HepG2 (cell line): ENCODE measurements at regions not wholly inside any gene's neighbourhood (a gene's known extent, or its start where the extent isn't known, plus 50 kb on each side); places are given as distances from the start of the nearest gene placed in this dataset.

Experiments used
- ATAC-seq: fragments of 200-7000 bp; cut with Tn5 transposase; 3 replicates; pipeline ENCODE4 v1.9.1; 2020; ENCODE audit warnings: mild to moderate bottlenecking, moderate library complexity
- BruUV-seq: library from RNA; stranded (reverse); fragments of 400-500 nt; replicated peaks from 2 replicates; lab custom pipeline; 2021; lab: Mats Ljungman, UMichigan
- CTCF ChIA-PET: fragments of 300-600 bp; formaldehyde crosslinking; extraction: SDS; loops from one replicate; lab custom pipeline; 2021; ENCODE audit warnings: low total read pairs, inconsistent platforms, low intra/inter-chr PET ratio; lab: Yijun Ruan, JAX
- POLR2A ChIA-PET: fragments of 350-600 bp; sonication (Branson Sonifier 250); formaldehyde crosslinking; loops from one replicate; lab custom pipeline; 2020; ENCODE audit warnings: antibody characterized with exemption, inconsistent platforms; lab: Yijun Ruan, JAX
- DNase-seq: peaks from one replicate; pipeline ENCODE4 v3.0.0-alpha.2; 2015; ENCODE audit warnings: low spot score
- FAIRE-seq: peaks from 3 replicates; lab custom pipeline; 2011; peaks lifted over from hg19 to GRCh38; lab: Jason Lieb, UNC
- H2AFZ ChIP-seq: one replicate; pipeline ENCODE4 v1.6.1; 2011; ENCODE audit warnings: low read length, inconsistent platforms
- H3K27ac ChIP-seq: fragments of 300-600 bp; 3 replicates; pipeline ENCODE4 v1.8.0; 2011; ENCODE audit warnings: mixed run types, mild to moderate bottlenecking, mixed read lengths, low read length, inconsistent platforms; ENCODE audit not compliant: insufficient read depth; ENCODE audit errors: extremely low read length
- H3K27me3 ChIP-seq, 2 experiments: fragments of 200-600 bp in 1 of 2; 2 replicates in 1 of 2; 3 replicates in 1 of 2; pipeline versions ENCODE4 v1.6.0 to v1.8.0; 2011; ENCODE audit warnings: low read length in 2 of 2, mild to moderate bottlenecking in 2 of 2, moderate library complexity in 2 of 2, inconsistent platforms in 1 of 2; ENCODE audit not compliant: insufficient read depth in 2 of 2, control insufficient read depth in 1 of 2
- H3K36me3 ChIP-seq, 2 experiments: fragments of 200-600 bp in 1 of 2; replicated peaks in 1 of 2; 2 replicates in 1 of 2; 3 replicates in 1 of 2; pipeline versions ENCODE4 v1.5.1 to v1.8.0; 2011; ENCODE audit warnings: low read length in 2 of 2, inconsistent platforms in 1 of 2; ENCODE audit not compliant: insufficient read depth in 2 of 2, control insufficient read depth in 1 of 2
- H3K4me1 ChIP-seq: 2 replicates; pipeline ENCODE4 v1.5.1; 2012; ENCODE audit warnings: low read length, inconsistent platforms; ENCODE audit not compliant: insufficient read depth
- H3K4me2 ChIP-seq: 2 replicates; pipeline ENCODE4 v1.6.0; 2011; ENCODE audit warnings: low read depth, low read length, inconsistent platforms
- H3K4me3 ChIP-seq, 3 experiments: fragments of 200-600 bp in 1 of 3; sonication (generic), shearing (Covaris generic) in 1 of 3; replicated peaks in 1 of 3; 2 replicates each; pipeline ENCODE4 v1.5.1; 2011 to 2016; ENCODE audit warnings: low read length in 3 of 3, inconsistent platforms in 2 of 3, low read depth in 2 of 3, mild to moderate bottlenecking in 2 of 3, control low read depth in 1 of 3, mixed read lengths in 1 of 3; ENCODE audit not compliant: insufficient read depth in 1 of 3
- H3K79me2 ChIP-seq: one replicate; pipeline ENCODE4 v1.6.1; 2011; ENCODE audit warnings: low read length, inconsistent platforms; ENCODE audit not compliant: insufficient read depth
- H3K9ac ChIP-seq: 2 replicates; pipeline ENCODE4 v1.6.0; 2011; ENCODE audit warnings: mild to moderate bottlenecking, low read depth, low read length, inconsistent platforms; ENCODE audit not compliant: insufficient read depth
- H3K9me3 ChIP-seq: 2 replicates; pipeline ENCODE4 v1.5.1; 2012; ENCODE audit warnings: mild to moderate bottlenecking, low read length
- H4K20me1 ChIP-seq: 2 replicates; pipeline ENCODE4 v1.6.0; 2011; ENCODE audit warnings: inconsistent platforms, mild to moderate bottlenecking, low read length, moderate library complexity; ENCODE audit not compliant: insufficient read depth
- ADNP ChIP-seq: sonication (generic); formaldehyde crosslinking; IDR thresholded peaks from 2 replicates; pipeline ENCODE4 v1.4.0; 2020; ENCODE audit warnings: missing genetic modification reagents
- AFF4 ChIP-seq: sonication (generic); formaldehyde crosslinking; IDR thresholded peaks from 2 replicates; pipeline ENCODE4 v1.4.0; 2020; ENCODE audit warnings: missing genetic modification reagents
- CEBPG ChIP-seq: IDR thresholded peaks from 2 replicates; pipeline ENCODE4 v1.6.1; 2016
- ELF3 ChIP-seq: IDR thresholded peaks from 2 replicates; pipeline ENCODE4 v1.6.1; 2016; ENCODE audit warnings: missing genetic modification reagents, missing compliant biosample characterization
- MEF2D ChIP-seq: sonication (generic); formaldehyde crosslinking; IDR thresholded peaks from 2 replicates; pipeline ENCODE4 v1.5.1; 2020; ENCODE audit warnings: mild to moderate bottlenecking, missing genetic modification reagents
- POGZ ChIP-seq: sonication (generic); formaldehyde crosslinking; IDR thresholded peaks from 2 replicates; pipeline ENCODE4 v1.4.0; 2020; ENCODE audit warnings: mild to moderate bottlenecking, missing genetic modification reagents
- RFXANK ChIP-seq: IDR thresholded peaks from 2 replicates; pipeline ENCODE4 v1.6.1; 2016
- RORA ChIP-seq: sonication (generic); formaldehyde crosslinking; IDR thresholded peaks from 2 replicates; pipeline ENCODE4 v1.5.0; 2020; ENCODE audit warnings: mild to moderate bottlenecking, missing genetic modification reagents, moderate library complexity
- TRAFD1 ChIP-seq: sonication (generic); formaldehyde crosslinking; IDR thresholded peaks from 2 replicates; pipeline ENCODE4 v1.5.1; 2020; ENCODE audit warnings: missing genetic modification reagents, mild to moderate bottlenecking, borderline replicate concordance
- YEATS4 ChIP-seq: sonication (generic); formaldehyde crosslinking; IDR thresholded peaks from 2 replicates; pipeline ENCODE4 v1.4.0; 2020; ENCODE audit warnings: missing genetic modification reagents, borderline replicate concordance
- ZNF10 ChIP-seq: sonication (generic); formaldehyde crosslinking; IDR thresholded peaks from 2 replicates; pipeline ENCODE4 v1.4.0; 2020; ENCODE audit warnings: mild to moderate bottlenecking, low read depth, missing genetic modification reagents, borderline replicate concordance
- ZNF224 ChIP-seq: sonication (generic); formaldehyde crosslinking; IDR thresholded peaks from 2 replicates; pipeline ENCODE4 v1.5.0; 2020; ENCODE audit warnings: mild to moderate bottlenecking, missing genetic modification reagents
- ZNF263 ChIP-seq: sonication (generic); formaldehyde crosslinking; IDR thresholded peaks from 2 replicates; pipeline ENCODE4 v1.4.0; 2020; ENCODE audit warnings: missing genetic modification reagents
- ZNF543 ChIP-seq: sonication (generic); formaldehyde crosslinking; IDR thresholded peaks from 2 replicates; pipeline ENCODE4 v1.4.0; 2020; ENCODE audit warnings: mild to moderate bottlenecking, missing genetic modification reagents
- ZNF598 ChIP-seq: sonication (generic); formaldehyde crosslinking; IDR thresholded peaks from 2 replicates; pipeline ENCODE4 v1.5.1; 2020; ENCODE audit warnings: mild to moderate bottlenecking, missing genetic modification reagents, borderline replicate concordance
- ZNF746 ChIP-seq: sonication (generic); formaldehyde crosslinking; IDR thresholded peaks from 2 replicates; pipeline ENCODE4 v1.8.0; 2022; ENCODE audit warnings: mild to moderate bottlenecking, missing genetic modification reagents
- ZNF749 ChIP-seq: sonication (generic); formaldehyde crosslinking; IDR thresholded peaks from 2 replicates; pipeline ENCODE4 v1.8.0; 2022; ENCODE audit warnings: mild to moderate bottlenecking, missing genetic modification reagents, moderate library complexity, borderline replicate concordance
- ZNF784 ChIP-seq: sonication (generic); formaldehyde crosslinking; IDR thresholded peaks from 2 replicates; pipeline ENCODE4 v1.5.1; 2020; ENCODE audit warnings: missing genetic modification reagents, mild to moderate bottlenecking, borderline replicate concordance
- WGBS: methylation state at CpG from one replicate; pipeline ENCODE4 v1.1.6; 2017; ENCODE audit warnings: low lambda C conversion rate; 5-methylcytosine and 5-hydroxymethylcytosine counted together
- in situ Hi-C: cut with HindIII; loops from 2 replicates; pipeline ENCODE4 v1.10.0; 2017; ENCODE audit warnings: low pct_unique_long_range_greater_than_20kb; ENCODE audit not compliant: extremely low pct_ligation_motif_present
- intact Hi-C: fragments of 100-400 bp; cut with micrococcal nuclease; formaldehyde crosslinking; loops from one replicate; pipeline ENCODE4 v1.10.0; 2022; ENCODE audit not compliant: unreplicated experiment
- TF ChIP-seq, protein P1 (sequence below): sonication (generic); formaldehyde crosslinking; conservative IDR thresholded peaks from 2 replicates; pipeline ENCODE4 v1.8.1; 2023; ENCODE audit warnings: missing genetic modification reagents

- WGBS: 13% methylated on average over 1 of the region's 1 CpG
- POLR2A ChIA-PET: interaction anchor here (0.7 to 8.6 kb wide), 9 partner anchors 36 to 138 kb away, joined by 3 to 127 read pairs (median 5); partner anchors contain the start of gene RFC3
- H3K4me3 ChIP-seq: peak overlapping the region; percentile 26 to 62 (median 52); a peak in 5 of 6 replicates
- CTCF ChIA-PET: no interaction called here
- H3K4me1 ChIP-seq: peaks cover 80% of the 10 kb centered on the region
- no peaks in the 10 kb centered on the region for H3K9me3 ChIP-seq
- no peak for ATAC-seq
- intact Hi-C loops: loop anchor here (1.0 kb wide), 3 partner anchors 45 to 136 kb away; no protein-coding TSS in a partner anchor
- in situ Hi-C loops: loop anchor here (5.0 kb wide), 1 partner anchor 37 kb away; no protein-coding TSS in a partner anchor
- DNase-seq: no peak
- BruUV-seq: no TSS peak
- H2AFZ ChIP-seq: no peak overlapping the region
- no peaks in the 10 kb centered on the region; a peak in 2 of 5 replicates for H3K27me3 ChIP-seq
- peak overlapping the region; percentile 84 for H3K9ac ChIP-seq
- FAIRE-seq: peak; percentile 8
- H4K20me1 ChIP-seq: no peaks in the 10 kb centered on the region
- H3K79me2 ChIP-seq: peaks cover 31% of the 10 kb centered on the region
- no peaks in the 10 kb centered on the region for H3K36me3 ChIP-seq
- H3K4me2 ChIP-seq: peak overlapping the region; percentile 90
- peak overlapping the region; percentile 99 for H3K27ac ChIP-seq
- TF ChIP-seq AFF4 (CRISPR knock-in tag) (no peak), TRAFD1 (CRISPR knock-in tag) (no peak), ZNF746 (CRISPR knock-in tag) (no peak), ZNF749 (no peak), CEBPG (CRISPR knock-in tag) (no peak), ZNF224 (CRISPR knock-in tag) (no peak), POGZ (CRISPR knock-in tag) (no peak), ZNF543 (CRISPR knock-in tag) (no peak), RFXANK (CRISPR knock-in tag) (no peak), YEATS4 (CRISPR knock-in tag) (0 out of 2 replicates have a peak, but pooled peaks have one; percentile 30), ZNF598 (CRISPR knock-in tag) (no peak), ADNP (no peak), RORA (no peak), ZNF263 (CRISPR knock-in tag) (no peak), MEF2D (CRISPR knock-in tag) (no peak), ELF3 (CRISPR knock-in tag) (0 out of 2 replicates have a peak, but pooled peaks have one; percentile 11), ZNF784 (0 out of 2 replicates have a peak, but pooled peaks have one; percentile 4), ZNF10 (no peak)
- TF ChIP-seq, protein P1, sequence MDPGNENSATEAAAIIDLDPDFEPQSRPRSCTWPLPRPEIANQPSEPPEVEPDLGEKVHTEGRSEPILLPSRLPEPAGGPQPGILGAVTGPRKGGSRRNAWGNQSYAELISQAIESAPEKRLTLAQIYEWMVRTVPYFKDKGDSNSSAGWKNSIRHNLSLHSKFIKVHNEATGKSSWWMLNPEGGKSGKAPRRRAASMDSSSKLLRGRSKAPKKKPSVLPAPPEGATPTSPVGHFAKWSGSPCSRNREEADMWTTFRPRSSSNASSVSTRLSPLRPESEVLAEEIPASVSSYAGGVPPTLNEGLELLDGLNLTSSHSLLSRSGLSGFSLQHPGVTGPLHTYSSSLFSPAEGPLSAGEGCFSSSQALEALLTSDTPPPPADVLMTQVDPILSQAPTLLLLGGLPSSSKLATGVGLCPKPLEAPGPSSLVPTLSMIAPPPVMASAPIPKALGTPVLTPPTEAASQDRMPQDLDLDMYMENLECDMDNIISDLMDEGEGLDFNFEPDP (CRISPR knock-in tag): no peak
Observed at GRCh38 chr13:33679658-33680012, 138.3 kb upstream of the RFC3 start.
